ENCODE measurements at regions not wholly inside any gene's neighbourhood (a gene's known extent, or its start where the extent isn't known, plus 50 kb on each side); places are given as distances from the start of the nearest gene placed in this dataset.

GRCh38 chr1:4175566-4176405, 275.7 kb upstream of the C1orf174 start:
- Histone ChIP-seq H3K36me3 (no peaks in the 10 kb centered on the region), H3K4me1 (no peaks in the 10 kb centered on the region), H3K4me3 (no peak overlapping the region), H3K27me3 (peaks cover 0 to 40% (median 4%) of the 10 kb centered on the region in 3 donors), H3K9me3 (no peaks in the 10 kb centered on the region), H3K27ac (no peak overlapping the region)
- no peak for DNase-seq
- intact Hi-C loops (cut with DNase I; ENCODE audit: low total_unique reads): no loop called here
- WGBS, 5 donors: 77 to 84% (median 79%) methylated on average over 8 to 10 of the region's 10 CpGs
- TF ChIP-seq POLR2A (IDR thresholded peaks at IDR 0.05) (no peak), EP300 (IDR thresholded peaks at IDR 0.05) (no peak), POLR2AphosphoS5 (IDR thresholded peaks at IDR 0.05) (no peak)
- TF ChIP-seq, protein P1, sequence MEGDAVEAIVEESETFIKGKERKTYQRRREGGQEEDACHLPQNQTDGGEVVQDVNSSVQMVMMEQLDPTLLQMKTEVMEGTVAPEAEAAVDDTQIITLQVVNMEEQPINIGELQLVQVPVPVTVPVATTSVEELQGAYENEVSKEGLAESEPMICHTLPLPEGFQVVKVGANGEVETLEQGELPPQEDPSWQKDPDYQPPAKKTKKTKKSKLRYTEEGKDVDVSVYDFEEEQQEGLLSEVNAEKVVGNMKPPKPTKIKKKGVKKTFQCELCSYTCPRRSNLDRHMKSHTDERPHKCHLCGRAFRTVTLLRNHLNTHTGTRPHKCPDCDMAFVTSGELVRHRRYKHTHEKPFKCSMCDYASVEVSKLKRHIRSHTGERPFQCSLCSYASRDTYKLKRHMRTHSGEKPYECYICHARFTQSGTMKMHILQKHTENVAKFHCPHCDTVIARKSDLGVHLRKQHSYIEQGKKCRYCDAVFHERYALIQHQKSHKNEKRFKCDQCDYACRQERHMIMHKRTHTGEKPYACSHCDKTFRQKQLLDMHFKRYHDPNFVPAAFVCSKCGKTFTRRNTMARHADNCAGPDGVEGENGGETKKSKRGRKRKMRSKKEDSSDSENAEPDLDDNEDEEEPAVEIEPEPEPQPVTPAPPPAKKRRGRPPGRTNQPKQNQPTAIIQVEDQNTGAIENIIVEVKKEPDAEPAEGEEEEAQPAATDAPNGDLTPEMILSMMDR (IDR thresholded peaks at IDR 0.05): no peak

DNA sequence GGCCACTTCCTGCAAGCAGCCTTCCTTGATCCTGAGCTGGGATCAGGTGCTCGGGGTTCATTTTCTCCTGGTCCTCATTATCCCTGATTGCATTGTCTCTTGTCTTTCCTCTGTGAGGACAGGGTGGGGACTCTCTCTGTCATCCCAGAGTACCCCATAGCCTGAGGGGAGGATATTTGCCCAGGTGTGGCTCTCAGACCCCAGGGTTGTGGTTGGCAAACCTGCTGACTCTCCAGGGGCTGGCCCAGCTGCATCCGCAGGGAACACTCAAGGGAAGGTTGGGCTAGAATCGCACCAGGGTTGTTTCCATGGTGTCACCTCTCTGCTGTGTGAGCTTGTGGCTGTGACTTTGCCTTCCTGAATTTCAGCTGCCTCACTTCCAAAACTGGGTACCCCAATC, 276.8 kb upstream of the C1orf174 start:
- Histone ChIP-seq H3K4me1 (no peaks in the 10 kb centered on the region), H3K27me3 (peaks cover 0 to 31% (median 4%) of the 10 kb centered on the region in 3 donors), H3K27ac (no peak overlapping the region), H3K36me3 (no peaks in the 10 kb centered on the region), H3K9me3 (no peaks in the 10 kb centered on the region), H3K4me3 (no peak overlapping the region)
- no peak for TF ChIP-seq POLR2AphosphoS5 (IDR thresholded peaks at IDR 0.05)
- TF ChIP-seq POLR2A (IDR thresholded peaks at IDR 0.05): no peak
- intact Hi-C loops (cut with DNase I; ENCODE audit: low total_unique reads): no loop called here
- WGBS, 5 donors: 67 to 80% (median 75%) methylated on average over 3 of the region's 3 CpGs
- DNase-seq: no peak

GRCh38 chr1:4177425-4178150, 277.5 kb upstream of the C1orf174 start:
- TF ChIP-seq, protein P1 (IDR thresholded peaks at IDR 0.05): no peak
- TF ChIP-seq EP300 (IDR thresholded peaks at IDR 0.05) (no peak), POLR2AphosphoS5 (IDR thresholded peaks at IDR 0.05) (no peak), POLR2A (IDR thresholded peaks at IDR 0.05) (no peak)
- Histone ChIP-seq H3K36me3 (no peaks in the 10 kb centered on the region), H3K27me3 (peaks cover 0 to 24% (median 4%) of the 10 kb centered on the region in 3 donors), H3K4me1 (no peaks in the 10 kb centered on the region), H3K9me3 (no peaks in the 10 kb centered on the region), H3K4me3 (no peak overlapping the region), H3K27ac (no peak overlapping the region)
- intact Hi-C loops (cut with DNase I; ENCODE audit: low total_unique reads): no loop called here
- DNase-seq: no peak
- 73 to 84% (median 80%) methylated on average over 18 to 21 of the region's 21 CpGs for WGBS, 5 donors

DNA sequence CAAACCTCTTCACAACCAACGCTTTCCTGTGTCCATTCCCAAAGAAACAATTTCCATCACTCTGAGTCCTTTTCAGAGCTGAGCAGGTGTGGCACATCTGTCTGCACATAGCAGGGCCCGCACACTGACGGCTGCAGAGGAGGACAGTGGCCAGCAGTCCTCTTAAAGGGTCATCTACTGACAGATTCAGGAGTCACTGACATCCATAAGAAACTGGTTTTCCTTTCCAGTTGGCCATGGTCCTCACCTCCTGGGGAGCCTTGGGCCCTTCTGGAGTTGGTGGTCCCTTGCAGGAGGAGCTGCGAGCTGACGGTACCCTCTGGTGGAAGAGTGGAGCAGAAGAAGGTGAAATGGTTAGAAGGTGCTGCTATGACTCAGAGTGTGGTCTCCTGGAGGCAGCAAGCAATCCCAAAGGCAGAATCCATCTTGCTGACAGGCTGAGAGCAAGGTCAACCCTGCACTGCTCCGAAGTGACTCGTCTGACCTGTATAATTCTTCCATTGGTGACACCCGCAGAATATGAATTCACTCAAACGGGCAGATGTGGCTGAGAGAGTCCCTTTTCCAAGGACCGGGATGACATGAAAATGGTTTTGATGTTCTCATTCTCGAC, 278.5 kb upstream of the C1orf174 start:
- Histone ChIP-seq H3K36me3 (no peaks in the 10 kb centered on the region), H3K4me1 (no peaks in the 10 kb centered on the region), H3K9me3 (no peaks in the 10 kb centered on the region), H3K4me3 (no peak overlapping the region), H3K27ac (no peak overlapping the region), H3K27me3 (peaks cover 0 to 14% (median 0%) of the 10 kb centered on the region in 3 donors)
- WGBS, 5 donors: 65 to 84% (median 78%) methylated on average over 11 of the region's 11 CpGs
- intact Hi-C loops (cut with DNase I; ENCODE audit: low total_unique reads): no loop called here
- TF ChIP-seq POLR2AphosphoS5 (IDR thresholded peaks at IDR 0.05): no peak
- TF ChIP-seq POLR2A (IDR thresholded peaks at IDR 0.05): no peak
- TF ChIP-seq EP300 (IDR thresholded peaks at IDR 0.05): no peak
- TF ChIP-seq, protein P1 (IDR thresholded peaks at IDR 0.05): no peak
- no peak for DNase-seq
